ENCODE measurements at regions not wholly inside any gene's neighbourhood (a gene's known extent, or its start where the extent isn't known, plus 50 kb on each side); places are given as distances from the start of the nearest gene placed in this dataset.

DNA sequence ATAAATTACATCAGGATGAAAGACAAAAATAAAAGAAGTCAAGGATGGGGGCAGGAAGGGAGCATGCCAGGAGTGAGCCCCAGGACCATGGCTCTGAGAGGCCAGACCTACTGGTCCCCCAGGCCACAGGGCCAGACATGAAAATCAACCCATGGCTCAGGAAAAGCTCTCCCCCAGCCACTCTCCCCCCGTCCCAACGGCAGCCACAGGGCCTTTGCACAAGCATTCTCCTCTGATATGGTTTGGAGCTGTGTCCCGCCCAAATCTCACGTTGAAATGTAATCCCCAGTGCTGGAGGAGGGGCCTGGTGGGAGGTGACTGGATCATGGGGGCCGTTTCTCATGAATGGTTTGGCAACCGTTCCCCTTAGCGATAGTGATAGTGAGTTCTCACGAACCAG is 80.8 kb upstream of the ANO1 start:
- Histone ChIP-seq H3K27me3 (replicated peaks in 1 of 7) (peaks cover 0 to 41% (median 0%) of the 10 kb centered on the region in 7 donors), H3K4me1 (no peaks in the 10 kb centered on the region), H3K36me3 (no peaks in the 10 kb centered on the region), H3K4me3 (no peak overlapping the region), H3K27ac (no peak overlapping the region), H3K9me3 (peaks cover 0 to 19% (median 11%) of the 10 kb centered on the region in 8 donors)
- TF ChIP-seq POLR2A (IDR thresholded peaks at IDR 0.05), result no peak
- TF ChIP-seq, protein P1, sequence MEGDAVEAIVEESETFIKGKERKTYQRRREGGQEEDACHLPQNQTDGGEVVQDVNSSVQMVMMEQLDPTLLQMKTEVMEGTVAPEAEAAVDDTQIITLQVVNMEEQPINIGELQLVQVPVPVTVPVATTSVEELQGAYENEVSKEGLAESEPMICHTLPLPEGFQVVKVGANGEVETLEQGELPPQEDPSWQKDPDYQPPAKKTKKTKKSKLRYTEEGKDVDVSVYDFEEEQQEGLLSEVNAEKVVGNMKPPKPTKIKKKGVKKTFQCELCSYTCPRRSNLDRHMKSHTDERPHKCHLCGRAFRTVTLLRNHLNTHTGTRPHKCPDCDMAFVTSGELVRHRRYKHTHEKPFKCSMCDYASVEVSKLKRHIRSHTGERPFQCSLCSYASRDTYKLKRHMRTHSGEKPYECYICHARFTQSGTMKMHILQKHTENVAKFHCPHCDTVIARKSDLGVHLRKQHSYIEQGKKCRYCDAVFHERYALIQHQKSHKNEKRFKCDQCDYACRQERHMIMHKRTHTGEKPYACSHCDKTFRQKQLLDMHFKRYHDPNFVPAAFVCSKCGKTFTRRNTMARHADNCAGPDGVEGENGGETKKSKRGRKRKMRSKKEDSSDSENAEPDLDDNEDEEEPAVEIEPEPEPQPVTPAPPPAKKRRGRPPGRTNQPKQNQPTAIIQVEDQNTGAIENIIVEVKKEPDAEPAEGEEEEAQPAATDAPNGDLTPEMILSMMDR (IDR thresholded peaks at IDR 0.05 in 8 of 11, conservative IDR thresholded peaks at IDR 0.05 in 3 of 11), result no peak
- no peak for TF ChIP-seq POLR2AphosphoS5 (IDR thresholded peaks at IDR 0.05)
- DNase-seq, result no peak
- intact Hi-C loops (cut with DNase I; ENCODE audit: low total_unique reads), result no loop called here
- whole genome bisulfite sequencing, 5 donors, result 52 to 72% (median 53%) methylated on average over 8 of the region's 8 CpGs

DNA sequence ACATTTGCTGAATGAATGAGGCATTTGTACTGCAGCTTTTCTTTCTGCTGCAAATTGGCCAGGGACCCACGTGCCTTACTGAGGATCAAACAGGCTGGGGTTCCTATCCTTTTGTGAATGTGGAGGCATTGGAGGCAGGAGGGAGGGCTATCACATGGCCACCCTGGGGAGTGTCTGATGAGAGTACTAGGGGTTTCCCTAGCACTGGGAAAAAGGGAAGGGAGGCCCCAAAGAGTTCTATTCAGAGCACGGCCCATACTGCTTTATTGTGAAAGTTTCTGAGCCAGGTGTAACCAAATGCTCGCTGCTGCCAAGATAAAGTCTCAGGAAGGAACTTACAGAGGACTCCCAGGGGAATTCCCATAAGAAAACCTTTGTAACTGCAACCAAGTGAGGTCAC is 78.4 kb upstream of the ANO1 start:
- Histone ChIP-seq H3K36me3 (no peaks in the 10 kb centered on the region), H3K27ac (no peak overlapping the region), H3K9me3 (peaks cover 0 to 12% (median 8%) of the 10 kb centered on the region in 8 donors), H3K4me3 (no peak overlapping the region), H3K27me3 (replicated peaks in 1 of 7) (peaks cover 0 to 35% (median 0%) of the 10 kb centered on the region in 7 donors), H3K4me1 (no peaks in the 10 kb centered on the region)
- 40 to 56% (median 50%) methylated on average over 3 of the region's 3 CpGs for WGBS, 5 donors
- intact Hi-C loops (cut with DNase I; ENCODE audit: low total_unique reads), result no loop called here
- DNase-seq, result no peak
- TF ChIP-seq, protein P1 (IDR thresholded peaks at IDR 0.05 in 8 of 11, conservative IDR thresholded peaks at IDR 0.05 in 3 of 11), result no peak
- TF ChIP-seq POLR2AphosphoS5 (IDR thresholded peaks at IDR 0.05) (no peak), POLR2A (IDR thresholded peaks at IDR 0.05) (no peak)

DNA sequence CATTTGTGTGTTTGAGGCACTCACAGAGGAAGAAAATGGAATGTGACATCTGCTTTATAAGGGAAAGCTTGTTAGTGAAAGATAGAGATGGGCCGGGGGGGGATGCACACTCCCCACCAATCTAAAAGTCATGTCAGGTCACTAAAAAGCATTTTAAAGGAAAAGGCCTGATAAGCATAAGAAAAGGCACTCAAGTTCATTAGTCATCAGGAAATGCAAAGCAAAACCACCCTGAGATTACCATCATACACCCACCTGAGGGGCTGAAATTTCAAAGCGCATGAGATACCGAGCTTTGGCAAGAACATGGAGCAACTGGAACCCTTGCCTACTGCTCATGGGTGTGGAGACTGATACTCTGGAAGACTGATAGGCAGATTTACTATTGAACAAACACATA is 77.9 kb upstream of the ANO1 start:
- Histone ChIP-seq H3K36me3 (no peaks in the 10 kb centered on the region), H3K27ac (no peak overlapping the region), H3K27me3 (replicated peaks in 1 of 7) (peaks cover 0 to 35% (median 0%) of the 10 kb centered on the region in 7 donors), H3K9me3 (peaks cover 0 to 7% (median 3%) of the 10 kb centered on the region in 8 donors), H3K4me1 (no peaks in the 10 kb centered on the region), H3K4me3 (no peak overlapping the region)
- WGBS, 5 donors, result 59 to 78% (median 68%) methylated on average over 3 of the region's 3 CpGs
- intact Hi-C loops (cut with DNase I; ENCODE audit: low total_unique reads), result no loop called here
- TF ChIP-seq, protein P1 (IDR thresholded peaks at IDR 0.05 in 8 of 11, conservative IDR thresholded peaks at IDR 0.05 in 3 of 11), result no peak
- TF ChIP-seq POLR2A (IDR thresholded peaks at IDR 0.05) (no peak), POLR2AphosphoS5 (IDR thresholded peaks at IDR 0.05) (no peak)
- DNase-seq, result no peak

DNA sequence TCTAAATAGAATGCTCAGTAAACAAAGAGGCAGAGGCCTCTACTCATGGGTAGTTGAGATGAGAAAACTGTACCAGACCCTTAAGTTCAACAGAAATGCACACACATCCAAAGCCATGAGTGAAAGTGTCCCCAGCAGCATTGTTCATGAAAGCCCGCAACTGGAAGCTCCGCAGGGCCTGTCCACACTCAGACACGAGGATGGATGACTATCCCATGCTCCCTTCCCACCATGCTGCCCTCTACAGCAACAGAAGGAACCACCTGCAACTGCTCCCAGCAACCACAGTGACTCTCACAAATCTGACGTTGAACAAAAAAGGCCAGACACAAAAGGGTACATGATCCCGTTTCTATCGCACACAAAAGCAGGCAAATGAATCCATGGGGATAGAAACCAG is 76.9 kb upstream of the ANO1 start:
- no peak overlapping the region for H3K4me3 ChIP-seq
- intact Hi-C loops (cut with DNase I; ENCODE audit: low total_unique reads), result no loop called here

More for the DNA sequence above, 76.9 kb upstream of the ANO1 start:
- Histone ChIP-seq H3K4me1 (no peaks in the 10 kb centered on the region), H3K36me3 (no peaks in the 10 kb centered on the region), H3K27me3 (replicated peaks in 1 of 7) (peaks cover 0 to 35% (median 0%) of the 10 kb centered on the region in 7 donors), H3K9me3 (no peaks in the 10 kb centered on the region), H3K27ac (no peak overlapping the region)
- no peak for DNase-seq
- TF ChIP-seq, protein P1 (IDR thresholded peaks at IDR 0.05 in 8 of 11, conservative IDR thresholded peaks at IDR 0.05 in 3 of 11), result no peak
- TF ChIP-seq POLR2A (IDR thresholded peaks at IDR 0.05) (no peak), POLR2AphosphoS5 (IDR thresholded peaks at IDR 0.05) (no peak)
- WGBS, 5 donors, result 83 to 95% (median 84%) methylated on average over 6 of the region's 6 CpGs

Data from spleen (tissue), 11 donors.